Liver (tissue), 3 donors: ENCODE measurements at regions not wholly inside any gene's neighbourhood (a gene's known extent, or its start where the extent isn't known, plus 50 kb on each side); places are given as distances from the start of the nearest gene placed in this dataset.

Experiments used
- CTCF ChIP-seq: fragments of 150-350 bp; IDR thresholded peaks from 2 replicates; pipeline ENCODE4 v1.5.1; 2017; ENCODE audit warnings: improper control_type of control experiment, low read depth, low read length; ENCODE audit not compliant: missing input control
- RAD21 ChIP-seq, 2 donors: IDR thresholded peaks; 2 replicates each; pipeline ENCODE4 v1.6.1; 2016; ENCODE audit warnings: antibody characterized with exemption in 2 of 2, mild to moderate bottlenecking in 2 of 2
- REST ChIP-seq: IDR thresholded peaks from 2 replicates; pipeline ENCODE4 v1.6.1; 2016; ENCODE audit warnings: antibody characterized with exemption, mild to moderate bottlenecking
- donor health status: healthy.
- donor health status: healthy.

GRCh38 chr6:109308018-109308492, 74.2 kb downstream of the CD164 start:
- TF ChIP-seq CTCF (no peak), RAD21 (IDR thresholded peaks at IDR 0.05) (no peak), REST (no peak)
